Left forelimb (tissue), 1 donor: ENCODE measurements at regions not wholly inside any gene's neighbourhood (a gene's known extent, or its start where the extent isn't known, plus 50 kb on each side); places are given as distances from the start of the nearest gene placed in this dataset.
A peak's percentile ranks its signal among the peaks of the same experiment; 100 is the strongest.

Experiments used
- DNase-seq: peaks from one replicate; pipeline ENCODE4 v3.0.0-alpha.2; 2018; ENCODE audit warnings: low spot score

DNA sequence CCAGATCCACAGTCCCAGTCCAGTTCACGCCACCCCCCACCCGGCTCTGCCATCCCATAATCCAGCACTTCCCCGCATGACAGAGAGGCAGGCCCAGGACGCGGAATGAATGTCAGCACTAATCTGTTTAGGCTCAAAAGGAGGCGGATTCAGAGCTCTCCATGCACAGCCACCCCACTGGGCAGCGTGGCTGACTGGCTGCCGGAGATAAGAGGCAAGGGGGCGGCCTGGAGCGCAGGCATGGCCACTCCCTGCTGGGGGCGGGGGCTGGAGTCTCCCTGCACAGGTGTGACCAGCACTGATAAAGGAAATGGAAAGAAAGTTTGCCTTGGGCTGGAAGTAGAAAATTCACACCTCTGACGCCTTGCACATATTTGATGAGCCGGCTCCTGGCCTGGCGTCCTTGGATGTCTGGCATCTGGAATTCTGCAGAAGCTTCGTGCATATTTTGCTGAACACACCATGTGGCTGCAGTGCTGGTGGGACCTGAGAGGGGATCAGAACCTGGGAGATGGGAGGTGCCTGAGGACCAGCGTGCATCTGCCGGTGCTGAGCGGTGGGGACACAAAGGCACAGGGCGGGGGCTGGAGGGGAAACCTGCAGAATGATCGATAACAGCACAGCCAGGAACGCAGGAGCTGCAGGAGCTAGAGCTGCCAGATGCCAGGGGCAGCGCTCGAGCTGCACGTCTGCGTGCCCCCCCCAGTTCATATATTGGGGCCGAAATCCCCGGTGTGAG is 344.4 kb downstream of the CTTN start:
- no peak for DNase-seq

DNA sequence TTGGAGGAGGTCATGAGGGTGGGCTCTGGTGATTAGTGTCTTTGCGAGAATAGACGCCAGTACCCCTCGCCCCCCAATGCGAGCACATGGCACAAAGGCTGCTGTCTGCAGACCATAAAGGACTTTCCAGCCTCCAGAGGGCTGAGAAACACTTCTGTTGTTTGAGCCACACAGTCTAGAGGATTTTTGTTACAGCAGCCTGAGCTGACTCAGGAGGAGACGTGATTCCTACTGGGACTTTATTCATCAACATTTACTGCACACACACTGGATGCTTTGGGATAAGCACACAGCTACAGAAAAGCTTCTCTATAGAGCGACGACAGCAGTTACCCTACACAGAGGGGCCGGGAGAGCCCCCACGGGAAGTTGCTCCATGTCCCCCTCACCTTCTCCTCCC is 345.0 kb downstream of the CTTN start:
- DNase-seq: no peak

GRCh38 chr11:70743941-70744351 is 345.6 kb downstream of the CTTN start:
- no peak for DNase-seq

- no peak for DNase-seq
Measured at GRCh38 chr11:70744396-70745185, 346.3 kb downstream of the CTTN start.

DNA sequence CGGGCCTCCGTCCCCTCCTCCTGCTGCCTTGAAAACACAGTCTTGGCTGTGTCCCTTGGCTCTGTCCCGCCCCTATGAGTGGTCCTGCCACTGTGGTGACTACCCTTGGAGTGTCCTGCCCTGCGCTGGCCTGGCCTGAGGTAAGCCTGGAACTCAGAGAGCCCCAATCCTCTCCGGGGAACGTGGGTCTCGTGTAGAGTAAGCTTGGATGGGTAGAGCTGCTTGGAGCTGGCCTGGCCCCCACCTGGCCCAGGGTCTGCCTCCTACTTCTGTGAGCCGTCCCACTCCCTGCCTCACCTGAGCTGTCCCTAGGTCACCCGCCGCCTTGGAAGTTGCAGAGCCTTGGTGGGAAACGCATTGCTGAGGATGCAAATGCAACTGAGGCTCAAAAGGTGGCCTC is 347.1 kb downstream of the CTTN start:
- DNase-seq: no peak

DNA sequence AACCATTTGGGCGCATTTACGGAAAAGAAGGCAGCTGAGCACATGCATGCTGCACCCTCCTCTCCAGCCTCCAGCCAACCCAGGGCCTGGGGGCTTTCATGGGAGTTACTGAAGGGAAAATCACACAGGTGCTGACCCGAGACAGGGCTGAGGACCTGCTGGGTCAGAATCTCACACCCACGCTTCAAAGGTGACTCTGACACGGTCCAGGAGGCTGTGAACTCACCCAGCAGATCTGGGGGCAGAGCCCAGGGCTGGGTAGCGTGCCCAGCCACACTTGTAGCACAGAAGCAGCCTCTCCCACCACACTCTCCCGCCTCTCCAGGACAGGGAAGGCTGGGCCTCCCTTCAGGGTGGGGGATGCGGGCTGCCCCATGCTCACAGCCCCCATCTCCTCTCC is 347.6 kb downstream of the CTTN start:
- DNase-seq: no peak

DNA sequence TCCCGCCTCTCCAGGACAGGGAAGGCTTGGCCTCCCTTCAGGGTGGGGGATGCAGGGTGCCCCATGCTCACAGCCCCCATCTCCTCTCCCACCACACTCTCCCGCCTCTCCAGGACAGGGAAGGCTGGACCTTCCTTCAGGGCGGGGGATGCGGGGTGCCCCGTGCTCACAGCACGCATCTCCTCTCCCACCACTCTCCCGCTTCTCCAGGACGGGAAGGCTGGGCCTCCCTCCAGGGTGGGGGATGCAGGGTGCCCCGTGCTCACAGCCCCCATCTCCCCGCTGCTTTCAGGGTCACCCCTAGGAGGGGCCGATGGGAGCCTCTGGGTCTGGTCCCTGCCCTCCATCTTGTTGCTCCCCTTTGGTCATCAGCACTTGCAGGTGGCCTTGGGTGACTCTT is 348.0 kb downstream of the CTTN start:
- no peak for DNase-seq

DNA sequence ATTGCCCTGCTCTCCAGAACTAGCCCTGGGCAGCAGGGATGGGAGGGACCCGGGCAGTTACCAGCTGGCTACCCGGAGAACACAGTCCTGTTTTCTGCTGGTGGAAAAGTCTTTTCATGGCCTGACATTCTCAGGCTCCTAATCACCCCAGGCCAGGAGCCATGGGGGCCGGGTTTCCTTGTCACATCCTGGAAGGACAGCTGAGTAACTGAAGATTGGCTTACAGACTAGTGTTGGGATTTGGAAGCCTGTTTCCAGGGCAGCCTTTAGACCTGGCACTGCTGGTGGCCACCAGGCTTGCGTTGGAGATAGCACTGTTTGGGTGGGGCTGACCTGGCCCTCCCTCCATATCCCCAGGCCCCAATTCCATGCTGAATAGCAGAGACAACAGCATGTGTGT is 349.0 kb downstream of the CTTN start:
- DNase-seq: no peak

DNA sequence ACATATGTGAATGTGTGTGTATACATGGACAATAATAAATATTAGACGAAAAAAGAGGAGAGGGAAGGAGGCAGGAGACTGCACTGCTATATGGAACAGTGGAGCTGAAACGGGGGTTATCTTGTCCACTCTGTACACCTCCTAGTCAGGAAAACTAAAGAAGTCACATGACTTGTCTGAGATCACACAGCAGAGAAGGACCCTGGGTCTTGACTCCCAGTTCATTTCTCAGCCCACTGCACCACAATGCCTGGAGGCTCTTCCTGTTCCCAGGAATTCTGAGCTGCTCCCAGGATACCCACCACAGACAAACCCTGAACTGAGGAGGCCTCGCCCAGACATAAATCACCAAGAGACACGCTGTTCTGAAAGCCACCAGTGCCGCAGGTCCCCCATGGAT is 349.6 kb downstream of the CTTN start:
- DNase-seq: no peak

DNA sequence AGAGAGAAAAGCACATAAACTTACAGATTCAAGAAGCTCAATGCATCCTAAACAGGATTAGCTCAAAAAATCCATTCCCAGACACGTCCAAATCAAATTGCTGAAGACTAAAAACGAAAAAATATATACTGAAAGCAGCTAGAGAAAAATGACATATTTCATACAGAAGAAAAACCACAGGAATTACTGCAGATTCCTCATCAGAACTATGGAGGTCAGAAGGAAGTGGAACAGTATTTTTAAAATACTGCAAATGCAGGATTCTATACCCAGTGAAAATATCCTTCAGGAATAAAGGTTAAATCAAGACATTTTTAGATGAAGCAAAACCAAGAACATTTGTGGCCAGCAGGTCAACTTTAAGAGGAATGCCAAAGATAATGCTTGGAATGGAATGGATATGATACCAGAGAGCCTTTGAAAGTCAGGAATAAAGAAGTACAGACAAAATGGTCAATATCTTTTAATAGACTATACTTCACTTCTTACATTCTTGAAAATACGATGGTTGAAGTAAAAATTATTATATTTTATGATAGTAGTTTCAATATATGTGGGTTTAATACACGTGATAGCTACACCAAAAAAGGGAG is 352.9 kb downstream of the CTTN start:
- DNase-seq: no peak

DNA sequence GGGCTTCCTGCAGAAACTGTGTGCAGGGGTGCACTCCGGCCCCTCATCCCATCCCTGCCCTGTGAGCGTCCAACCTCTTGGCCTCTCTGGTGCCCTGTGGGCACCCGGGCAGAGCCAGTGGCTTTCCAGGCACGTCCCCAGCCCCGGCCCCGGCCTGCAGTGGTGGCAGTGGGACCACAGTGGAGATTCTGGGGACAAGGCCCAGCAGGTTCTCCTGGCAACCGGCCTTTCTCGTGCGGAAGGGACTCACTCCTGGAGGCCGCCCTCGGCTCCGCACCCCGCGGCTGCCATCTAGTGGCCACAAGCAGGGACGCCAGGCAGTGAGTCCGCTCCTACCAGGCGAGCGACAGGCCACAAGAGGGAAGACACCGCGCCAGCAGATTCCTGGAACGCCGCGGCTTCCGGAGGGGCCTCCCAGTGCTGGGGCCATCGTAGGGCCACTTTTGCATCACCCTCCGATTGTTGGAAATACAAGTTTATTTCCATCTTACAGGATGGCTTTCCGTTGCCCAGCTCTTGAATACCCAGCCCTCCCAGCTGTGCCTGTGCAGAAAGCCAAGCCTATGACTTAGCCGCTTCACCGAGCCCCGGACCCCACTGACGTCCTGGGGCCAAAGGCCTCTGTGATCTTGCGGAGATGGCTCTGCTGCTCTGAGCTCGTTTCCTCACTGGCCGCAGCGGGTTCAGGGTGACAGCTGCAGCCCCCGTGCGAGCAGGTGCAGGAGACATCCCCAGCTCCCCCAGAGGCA is 357.3 kb downstream of the CTTN start:
- peak; percentile 86 for DNase-seq

GRCh38 chr11:70756341-70756740 is 358.0 kb downstream of the CTTN start:
- DNase-seq: no peak

- no peak for DNase-seq
Measured at GRCh38 chr11:70756756-70757155, 358.4 kb downstream of the CTTN start.

DNA sequence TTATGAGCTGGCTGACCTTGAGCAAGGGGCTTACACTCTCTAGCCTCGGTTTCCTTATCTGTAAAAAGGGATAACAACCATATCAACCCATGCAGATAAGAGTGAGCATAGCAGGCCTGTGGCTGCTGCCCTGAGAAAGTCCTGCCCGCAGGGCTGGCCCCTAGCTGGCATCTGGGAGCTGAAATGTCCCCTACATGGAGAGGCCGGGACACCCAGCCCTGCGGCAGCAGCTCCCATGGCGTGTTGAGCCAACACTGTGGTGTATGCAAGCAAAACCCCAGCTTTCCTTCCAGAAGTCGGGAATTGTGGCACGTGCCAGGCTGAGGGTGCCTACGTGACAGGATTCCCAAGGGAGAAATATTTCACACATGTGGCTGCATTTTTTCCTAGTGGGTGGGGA is 358.9 kb downstream of the CTTN start:
- no peak for DNase-seq

- DNase-seq: no peak
Measured at GRCh38 chr11:70758206-70758605, 359.9 kb downstream of the CTTN start.

DNA sequence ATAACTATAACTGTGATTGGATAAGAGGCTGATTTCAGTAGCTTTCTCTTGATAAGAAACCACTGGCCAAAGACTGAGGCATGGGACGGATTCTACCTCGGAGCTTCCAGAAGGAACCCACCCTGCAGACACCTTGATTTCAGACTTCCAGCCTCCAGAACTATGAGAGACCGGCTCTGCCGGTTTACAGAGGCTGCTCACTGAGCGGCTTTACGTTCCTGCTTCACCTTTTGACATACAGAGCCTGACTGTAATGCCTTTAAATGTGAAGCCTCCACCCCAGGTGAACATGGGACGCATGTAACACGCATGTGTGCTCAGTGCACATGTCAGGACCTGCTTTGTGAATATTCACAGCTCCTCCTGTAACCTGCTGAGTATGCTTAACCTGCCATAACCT is 361.5 kb downstream of the CTTN start:
- DNase-seq: no peak

GRCh38 chr11:70760416-70761020 is 362.2 kb downstream of the CTTN start:
- no peak for DNase-seq

GRCh38 chr11:70761094-70761907 is 363.0 kb downstream of the CTTN start:
- DNase-seq: no peak

DNA sequence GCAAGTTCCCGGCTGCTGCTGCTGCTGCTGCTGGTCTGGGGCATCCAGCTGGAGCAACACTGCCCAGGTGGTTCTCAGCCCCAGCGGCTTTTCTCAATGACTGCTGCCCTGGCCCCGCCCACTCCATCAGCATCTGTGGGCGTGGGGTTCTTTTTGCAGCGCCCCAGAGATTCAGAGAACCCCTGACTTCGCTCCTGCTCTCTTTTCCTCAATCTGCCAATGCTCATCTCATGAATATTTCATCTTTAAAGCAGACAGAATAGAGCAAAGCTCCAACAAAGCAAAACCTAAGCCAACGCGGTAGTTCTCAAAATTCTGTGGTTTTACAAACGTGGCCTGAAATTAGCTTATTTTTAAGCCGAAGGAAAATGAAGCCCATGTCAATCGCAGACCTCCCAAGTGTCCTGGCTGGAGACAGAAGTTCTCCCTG is 363.6 kb downstream of the CTTN start:
- DNase-seq: no peak

DNA sequence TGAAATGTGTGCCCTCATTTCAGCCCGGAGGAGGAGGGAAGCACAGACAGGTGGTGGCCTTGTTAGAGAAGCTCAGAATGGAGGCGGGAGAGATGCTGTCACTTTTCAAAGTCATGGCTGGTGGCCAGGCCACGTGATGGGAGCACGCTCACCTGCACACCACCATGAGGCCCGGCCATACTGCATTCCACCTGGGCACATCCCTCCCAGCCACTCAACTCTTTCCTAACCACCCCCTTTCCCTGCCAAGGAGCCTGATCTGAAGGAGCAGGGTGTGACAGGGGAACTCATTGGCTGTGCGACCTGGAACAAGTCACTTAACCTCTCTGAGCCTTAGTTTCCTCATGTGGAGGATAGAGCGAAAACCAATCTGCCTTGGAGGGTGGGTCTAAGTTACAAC is 364.5 kb downstream of the CTTN start:
- no peak for DNase-seq

DNA sequence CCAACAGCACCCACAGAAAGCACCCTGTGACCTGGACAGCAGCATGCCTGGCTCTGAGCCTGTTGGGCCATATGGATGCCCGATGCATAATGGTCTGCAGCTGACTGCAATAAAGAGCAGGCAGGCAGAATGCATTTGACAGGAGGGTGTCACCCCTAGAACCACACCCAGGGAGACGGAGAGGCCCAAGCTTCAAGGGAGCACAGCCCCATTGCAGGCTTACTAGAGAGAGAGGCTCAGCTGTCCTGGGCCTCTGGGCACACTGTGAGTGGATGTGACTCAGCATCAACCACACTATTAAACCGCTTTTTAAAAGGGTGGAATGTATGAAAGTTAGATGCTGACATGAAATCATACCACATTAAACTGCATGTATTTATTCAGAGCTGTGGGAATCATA is 365.3 kb downstream of the CTTN start:
- DNase-seq: no peak
